ENCODE measurements at regions not wholly inside any gene's neighbourhood (a gene's known extent, or its start where the extent isn't known, plus 50 kb on each side); places are given as distances from the start of the nearest gene placed in this dataset.

DNA sequence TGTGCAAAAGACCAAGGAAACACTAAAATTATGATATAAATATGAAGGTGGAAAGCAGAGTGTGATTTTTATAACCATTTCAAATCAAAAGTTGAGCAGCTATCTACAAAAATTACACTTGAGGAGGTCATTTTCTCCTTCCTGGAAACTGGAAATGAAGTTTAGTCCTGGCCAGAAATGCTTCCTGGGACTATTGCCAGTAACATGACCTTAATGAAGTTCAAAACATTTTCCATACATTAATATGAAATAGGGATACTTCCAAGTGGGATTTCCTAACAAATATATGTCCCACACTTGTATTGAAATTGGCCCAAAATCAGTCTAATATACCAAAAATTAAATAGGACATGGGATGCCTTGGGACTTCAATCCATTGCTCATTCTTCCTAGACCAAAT lies 1556.8 kb upstream of the MIR17HG start:
- no peak for DNase-seq

GRCh38 chr13:89791971-89792630 lies 1555.4 kb upstream of the MIR17HG start:
- Histone ChIP-seq H3K36me3 (ENCODE audit: insufficient read depth, low read length) (no peaks in the 10 kb centered on the region), H3K4me3 (ENCODE audit: low read length) (no peak overlapping the region), H4K20me1 (ENCODE audit: insufficient read depth, low read depth, low read length) (no peaks in the 10 kb centered on the region)

More for the DNA sequence above, 1556.8 kb upstream of the MIR17HG start:
- peaks cover 5% of the 10 kb centered on the region; the same call in 1 of the 2 replicates for H3K4me1 ChIP-seq (ENCODE audit: low read length)
- H3K9me2 ChIP-seq (replicated peaks; ENCODE audit: insufficient read depth, low read length): no peaks in the 10 kb centered on the region
- H3K9me3 ChIP-seq (ENCODE audit: low read length): no peaks in the 10 kb centered on the region
- H3K4me3 ChIP-seq (ENCODE audit: low read length): no peak overlapping the region
- H3K4me2 ChIP-seq (ENCODE audit: low read depth, low read length, poor library complexity, severe bottlenecking): no peak overlapping the region
- no peak overlapping the region for H3K27ac ChIP-seq (ENCODE audit: low read length)
- H3K36me3 ChIP-seq (ENCODE audit: insufficient read depth, low read length): no peaks in the 10 kb centered on the region
- H3K27me3 ChIP-seq (ENCODE audit: low read length): no peaks in the 10 kb centered on the region
- no peaks in the 10 kb centered on the region for H4K20me1 ChIP-seq (ENCODE audit: insufficient read depth, low read depth, low read length)
- H2AFZ ChIP-seq (ENCODE audit: low read length): no peak overlapping the region
- H3K79me2 ChIP-seq (ENCODE audit: low read length): no peaks in the 10 kb centered on the region
- no peak overlapping the region for H3K9ac ChIP-seq (ENCODE audit: low read length)

GRCh38 chr13:89796196-89796595 lies 1551.3 kb upstream of the MIR17HG start:
- no peaks in the 10 kb centered on the region for H3K9me3 ChIP-seq (ENCODE audit: low read length)
- H3K27ac ChIP-seq (ENCODE audit: low read length): no peak overlapping the region
- H2AFZ ChIP-seq (ENCODE audit: low read length): no peak overlapping the region
- H3K36me3 ChIP-seq (ENCODE audit: insufficient read depth, low read length): no peaks in the 10 kb centered on the region
- H3K79me2 ChIP-seq (ENCODE audit: low read length): no peaks in the 10 kb centered on the region
- H3K4me3 ChIP-seq (ENCODE audit: low read length): no peak overlapping the region
- peaks cover 5% of the 10 kb centered on the region; the same call in 1 of the 2 replicates for H3K4me1 ChIP-seq (ENCODE audit: low read length)
- no peak for DNase-seq
- H3K27me3 ChIP-seq (ENCODE audit: low read length): no peaks in the 10 kb centered on the region
- no peak overlapping the region for H3K9ac ChIP-seq (ENCODE audit: low read length)
- peak overlapping the region; percentile 4 for H3K4me2 ChIP-seq (ENCODE audit: low read depth, low read length, poor library complexity, severe bottlenecking)
- no peaks in the 10 kb centered on the region for H3K9me2 ChIP-seq (replicated peaks; ENCODE audit: insufficient read depth, low read length)
- no peaks in the 10 kb centered on the region for H4K20me1 ChIP-seq (ENCODE audit: insufficient read depth, low read depth, low read length)

More at GRCh38 chr13:89791971-89792630, 1555.4 kb upstream of the MIR17HG start:
- Histone ChIP-seq H3K27ac (ENCODE audit: low read length) (no peak overlapping the region), H2AFZ (ENCODE audit: low read length) (no peak overlapping the region), H3K9me3 (ENCODE audit: low read length) (no peaks in the 10 kb centered on the region), H3K9ac (ENCODE audit: low read length) (no peak overlapping the region), H3K4me1 (ENCODE audit: low read length) (peaks cover 5% of the 10 kb centered on the region; the same call in 1 of the 2 replicates), H3K4me2 (ENCODE audit: low read depth, low read length, poor library complexity, severe bottlenecking) (no peak overlapping the region), H3K9me2 (replicated peaks; ENCODE audit: insufficient read depth, low read length) (no peaks in the 10 kb centered on the region), H3K27me3 (ENCODE audit: low read length) (no peaks in the 10 kb centered on the region), H3K79me2 (ENCODE audit: low read length) (no peaks in the 10 kb centered on the region)
- DNase-seq: no peak

DNA sequence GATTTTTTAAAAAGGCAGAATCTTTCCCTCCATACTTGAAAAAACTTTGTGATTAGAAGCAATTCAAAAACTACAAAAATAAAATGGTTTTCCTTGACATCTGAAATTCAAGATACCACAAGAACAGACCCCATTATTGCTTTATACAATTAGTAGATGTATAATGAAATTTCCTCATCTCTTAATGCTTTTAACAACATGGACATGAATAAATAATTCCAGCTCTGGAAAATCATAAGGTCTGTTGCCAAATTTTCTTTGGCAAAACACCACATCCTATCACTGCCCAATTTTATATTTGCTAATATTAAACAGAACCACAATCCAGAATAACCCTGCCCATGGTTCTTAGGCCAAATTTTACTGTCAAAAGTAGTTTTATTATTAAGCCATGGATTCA lies 1543.6 kb upstream of the MIR17HG start:
- H3K79me2 ChIP-seq (ENCODE audit: low read length): no peaks in the 10 kb centered on the region
- no peak overlapping the region for H3K4me2 ChIP-seq (ENCODE audit: low read depth, low read length, poor library complexity, severe bottlenecking)
- DNase-seq: no peak
- H3K4me3 ChIP-seq (ENCODE audit: low read length): no peak overlapping the region
- H3K9ac ChIP-seq (ENCODE audit: low read length): no peak overlapping the region
- no peaks in the 10 kb centered on the region for H3K36me3 ChIP-seq (ENCODE audit: insufficient read depth, low read length)
- no peaks in the 10 kb centered on the region for H3K27me3 ChIP-seq (ENCODE audit: low read length)
- no peak overlapping the region for H2AFZ ChIP-seq (ENCODE audit: low read length)
- H3K9me3 ChIP-seq (ENCODE audit: low read length): no peaks in the 10 kb centered on the region
- H3K9me2 ChIP-seq (replicated peaks; ENCODE audit: insufficient read depth, low read length): no peaks in the 10 kb centered on the region
- no peak overlapping the region for H3K27ac ChIP-seq (ENCODE audit: low read length)
- H3K4me1 ChIP-seq (ENCODE audit: low read length): no peaks in the 10 kb centered on the region
- H4K20me1 ChIP-seq (ENCODE audit: insufficient read depth, low read depth, low read length): no peaks in the 10 kb centered on the region

GRCh38 chr13:89806594-89806993 lies 1540.9 kb upstream of the MIR17HG start:
- Histone ChIP-seq H3K36me3 (ENCODE audit: insufficient read depth, low read length) (no peaks in the 10 kb centered on the region), H3K27me3 (ENCODE audit: low read length) (no peaks in the 10 kb centered on the region), H3K27ac (ENCODE audit: low read length) (no peak overlapping the region), H3K9me3 (ENCODE audit: low read length) (no peaks in the 10 kb centered on the region), H2AFZ (ENCODE audit: low read length) (no peak overlapping the region), H3K4me3 (ENCODE audit: low read length) (no peak overlapping the region), H4K20me1 (ENCODE audit: insufficient read depth, low read depth, low read length) (no peaks in the 10 kb centered on the region), H3K4me1 (ENCODE audit: low read length) (no peaks in the 10 kb centered on the region), H3K4me2 (ENCODE audit: low read depth, low read length, poor library complexity, severe bottlenecking) (no peak overlapping the region), H3K79me2 (ENCODE audit: low read length) (no peaks in the 10 kb centered on the region), H3K9me2 (replicated peaks; ENCODE audit: insufficient read depth, low read length) (no peaks in the 10 kb centered on the region), H3K9ac (ENCODE audit: low read length) (no peak overlapping the region)
- no peak for DNase-seq

DNA sequence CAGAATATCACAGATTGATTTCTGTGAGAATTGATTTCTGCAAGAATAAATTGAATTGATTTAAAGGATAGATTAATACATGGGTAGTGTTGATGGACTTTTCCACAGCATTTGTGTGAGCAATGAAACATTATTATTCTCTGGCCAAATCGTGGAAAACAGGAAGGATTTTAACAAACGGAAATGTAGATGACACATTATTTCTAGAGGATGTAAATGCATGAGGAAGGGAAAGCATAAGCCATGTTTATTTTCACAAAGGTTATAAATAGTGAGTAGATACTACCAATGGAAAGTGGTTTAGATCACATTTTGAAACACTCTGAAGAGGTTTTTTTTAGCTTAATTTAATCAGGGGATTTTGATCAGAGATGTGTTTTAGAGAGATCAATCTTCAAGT lies 1534.6 kb upstream of the MIR17HG start:
- H3K4me2 ChIP-seq (ENCODE audit: low read depth, low read length, poor library complexity, severe bottlenecking): no peak overlapping the region
- no peaks in the 10 kb centered on the region for H4K20me1 ChIP-seq (ENCODE audit: insufficient read depth, low read depth, low read length)
- no peaks in the 10 kb centered on the region for H3K27me3 ChIP-seq (ENCODE audit: low read length)
- H3K79me2 ChIP-seq (ENCODE audit: low read length): no peaks in the 10 kb centered on the region
- H3K27ac ChIP-seq (ENCODE audit: low read length): no peak overlapping the region
- no peaks in the 10 kb centered on the region for H3K4me1 ChIP-seq (ENCODE audit: low read length)
- DNase-seq: no peak
- H3K36me3 ChIP-seq (ENCODE audit: insufficient read depth, low read length): no peaks in the 10 kb centered on the region
- no peak overlapping the region for H2AFZ ChIP-seq (ENCODE audit: low read length)
- no peak overlapping the region for H3K9ac ChIP-seq (ENCODE audit: low read length)
- no peaks in the 10 kb centered on the region for H3K9me2 ChIP-seq (replicated peaks; ENCODE audit: insufficient read depth, low read length)
- no peak overlapping the region for H3K4me3 ChIP-seq (ENCODE audit: low read length)
- no peaks in the 10 kb centered on the region for H3K9me3 ChIP-seq (ENCODE audit: low read length)

DNA sequence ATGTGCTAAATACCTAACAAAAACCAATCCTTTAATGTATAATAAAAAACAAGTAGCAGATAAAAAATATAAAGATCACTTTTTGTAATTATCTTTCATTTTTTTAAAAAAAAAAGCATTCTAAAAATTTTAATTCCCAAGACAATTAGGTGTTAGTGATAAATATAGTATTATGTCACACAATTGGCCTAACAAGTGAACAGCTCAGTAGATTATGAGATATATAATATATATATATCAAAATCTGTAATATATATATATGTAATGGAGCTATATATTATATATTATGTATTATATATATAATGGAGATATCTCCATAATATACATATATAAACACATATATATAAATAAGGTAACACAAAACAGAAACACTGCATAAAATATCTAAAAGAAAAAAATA lies 1531.1 kb upstream of the MIR17HG start:
- no peaks in the 10 kb centered on the region for H3K4me1 ChIP-seq (ENCODE audit: low read length)
- H4K20me1 ChIP-seq (ENCODE audit: insufficient read depth, low read depth, low read length): no peaks in the 10 kb centered on the region
- H3K27me3 ChIP-seq (ENCODE audit: low read length): no peaks in the 10 kb centered on the region
- H3K4me2 ChIP-seq (ENCODE audit: low read depth, low read length, poor library complexity, severe bottlenecking): no peak overlapping the region
- no peak overlapping the region for H2AFZ ChIP-seq (ENCODE audit: low read length)
- no peak for DNase-seq
- no peak overlapping the region for H3K4me3 ChIP-seq (ENCODE audit: low read length)
- H3K9ac ChIP-seq (ENCODE audit: low read length): no peak overlapping the region
- no peaks in the 10 kb centered on the region for H3K9me2 ChIP-seq (replicated peaks; ENCODE audit: insufficient read depth, low read length)
- H3K27ac ChIP-seq (ENCODE audit: low read length): no peak overlapping the region
- H3K36me3 ChIP-seq (ENCODE audit: insufficient read depth, low read length): no peaks in the 10 kb centered on the region
- no peaks in the 10 kb centered on the region for H3K79me2 ChIP-seq (ENCODE audit: low read length)
- H3K9me3 ChIP-seq (ENCODE audit: low read length): no peaks in the 10 kb centered on the region

GRCh38 chr13:89822467-89822866 lies 1525.0 kb upstream of the MIR17HG start:
- H3K36me3 ChIP-seq (ENCODE audit: insufficient read depth, low read length): no peaks in the 10 kb centered on the region
- no peak overlapping the region for H3K4me2 ChIP-seq (ENCODE audit: low read depth, low read length, poor library complexity, severe bottlenecking)
- no peak overlapping the region for H3K9ac ChIP-seq (ENCODE audit: low read length)
- H3K4me1 ChIP-seq (ENCODE audit: low read length): peaks cover 2% of the 10 kb centered on the region
- no peak for DNase-seq
- H3K79me2 ChIP-seq (ENCODE audit: low read length): no peaks in the 10 kb centered on the region
- H3K9me3 ChIP-seq (ENCODE audit: low read length): no peaks in the 10 kb centered on the region
- no peak overlapping the region for H3K27ac ChIP-seq (ENCODE audit: low read length)
- H4K20me1 ChIP-seq (ENCODE audit: insufficient read depth, low read depth, low read length): no peaks in the 10 kb centered on the region
- H2AFZ ChIP-seq (ENCODE audit: low read length): no peak overlapping the region
- H3K9me2 ChIP-seq (replicated peaks; ENCODE audit: insufficient read depth, low read length): no peaks in the 10 kb centered on the region
- H3K27me3 ChIP-seq (ENCODE audit: low read length): no peaks in the 10 kb centered on the region
- H3K4me3 ChIP-seq (ENCODE audit: low read length): no peak overlapping the region
